Renal cortex interstitium (tissue), 11 donors: ENCODE measurements at regions not wholly inside any gene's neighbourhood (a gene's known extent, or its start where the extent isn't known, plus 50 kb on each side); places are given as distances from the start of the nearest gene placed in this dataset.
"Not testable (repeated sequence)": the region's sequence is repeated elsewhere in the genome, so short reads cannot be mapped to it uniquely, and the experiment has no call there.

ENCODE experiments used
- DNase-seq, 11 donors: peaks; one replicate each; pipeline ENCODE4 v3.0.0-alpha.2; 2013; ENCODE audit warnings: low read depth in 9 of 11, low spot score in 4 of 11; ENCODE audit errors: extremely low read depth in 1 of 11

GRCh38 chr18:62629031-62629430 is 86.3 kb upstream of the PHLPP1 start:
- no peak for DNase-seq

- DNase-seq, result no peak
These were observed 84.2 kb upstream of the PHLPP1 start for GRCh38 chr18:62631173-62631572.

DNA sequence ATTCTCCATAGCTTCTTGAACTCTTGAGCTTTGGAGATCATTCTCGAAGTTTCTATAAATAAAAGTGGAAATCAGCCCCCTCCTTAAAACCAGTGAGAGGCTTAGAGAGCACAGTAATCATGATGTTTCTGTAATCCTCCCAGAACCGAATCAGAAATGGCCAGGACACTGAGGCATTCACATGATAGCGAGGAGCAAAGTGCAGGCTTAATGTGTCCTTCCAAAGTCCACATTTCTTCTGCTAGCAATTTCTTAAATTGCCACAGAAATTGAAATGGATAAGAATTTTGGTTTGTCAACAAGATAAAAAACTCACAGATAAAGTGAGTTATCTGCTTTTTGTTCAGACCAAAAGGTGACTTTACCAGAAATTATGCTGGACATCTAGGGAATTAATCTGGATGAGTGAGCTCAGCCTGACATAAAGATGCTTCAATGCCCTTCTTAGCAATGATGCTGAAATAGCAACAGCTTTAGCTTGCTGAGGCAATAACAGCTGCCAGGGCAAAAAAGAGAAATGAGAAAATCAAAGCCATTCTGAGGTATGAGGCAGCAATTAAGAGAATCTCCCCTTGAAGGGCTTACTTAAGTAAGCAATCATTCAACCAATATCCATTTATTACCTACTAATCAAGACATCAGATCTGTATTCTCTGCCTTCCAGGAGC is 82.4 kb upstream of the PHLPP1 start:
- DNase-seq, result no peak

GRCh38 chr18:62634458-62634857 is 80.9 kb upstream of the PHLPP1 start:
- no peak for DNase-seq

DNA sequence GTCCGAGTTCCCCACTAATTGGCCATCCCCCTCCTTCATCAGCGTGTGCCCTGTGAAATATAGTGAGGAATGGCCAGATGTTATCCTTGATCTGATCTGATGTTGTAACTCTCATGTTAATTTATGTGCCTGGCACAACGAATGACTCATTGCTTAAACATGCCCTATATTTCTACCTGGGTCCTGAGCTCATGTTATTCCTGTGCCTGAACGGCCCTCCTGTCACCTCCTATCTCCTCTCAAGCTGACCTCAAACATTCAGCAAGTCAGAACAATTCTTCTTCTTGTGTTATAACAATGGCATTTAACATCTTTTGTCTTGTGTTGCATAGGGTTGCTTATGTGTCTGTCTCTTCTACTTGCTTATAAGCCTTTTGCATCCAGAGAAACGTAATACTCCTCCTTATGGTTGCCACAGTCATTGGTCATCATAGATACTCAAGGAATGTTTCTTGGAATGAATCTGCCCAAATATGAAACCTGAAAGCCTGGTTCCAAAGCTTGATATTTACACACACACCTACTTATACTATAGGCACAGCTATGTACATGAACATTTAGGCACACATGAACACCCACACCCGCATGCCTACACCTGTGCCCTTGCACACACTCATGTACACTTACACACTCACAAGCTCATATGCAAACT is 80.2 kb upstream of the PHLPP1 start:
- DNase-seq, result no peak

- DNase-seq, result no peak
These were observed 77.9 kb upstream of the PHLPP1 start for GRCh38 chr18:62637403-62637802.

DNA sequence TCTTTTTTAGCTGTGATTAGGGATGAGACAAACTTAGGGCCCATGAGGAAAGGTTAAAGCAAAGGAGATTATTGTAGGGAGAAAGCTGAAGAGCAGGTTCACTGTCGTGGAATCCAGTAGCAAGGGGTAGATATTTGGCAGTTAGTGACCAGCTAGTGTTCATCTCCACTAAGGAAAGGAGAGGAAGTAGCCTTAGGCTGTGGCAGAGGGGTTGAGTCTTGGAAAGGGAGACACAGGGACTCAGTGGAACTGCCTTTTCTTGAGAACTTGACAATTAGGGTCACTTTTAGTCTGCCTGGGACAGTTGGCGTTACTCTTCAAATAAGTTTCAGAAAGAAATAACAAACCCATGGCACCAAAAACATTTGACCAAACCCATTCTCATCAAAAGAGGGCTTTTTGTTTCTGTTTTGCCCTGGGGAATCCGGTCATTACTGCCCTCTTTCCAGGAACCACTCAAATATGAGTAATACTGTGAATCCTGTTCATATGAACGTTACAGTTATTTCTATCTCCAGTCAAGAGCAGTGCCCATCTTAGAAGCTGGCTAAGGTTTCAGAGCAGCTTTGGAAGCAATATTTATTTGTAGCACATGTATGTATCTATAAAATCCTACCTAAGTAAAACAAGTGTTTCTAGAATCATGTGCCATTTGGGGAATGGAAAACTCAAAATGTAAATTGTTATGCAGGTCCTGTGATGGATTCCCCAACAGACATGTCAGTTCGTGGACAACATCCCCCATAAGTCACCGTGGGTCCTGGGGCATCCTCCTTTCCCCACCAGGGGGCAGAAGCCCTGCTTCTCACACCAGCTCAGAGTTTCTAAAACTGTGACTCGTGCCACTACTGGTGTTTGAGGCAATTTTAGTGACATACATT is 77.3 kb upstream of the PHLPP1 start:
- no peak for DNase-seq

GRCh38 chr18:62643181-62643580 is 72.2 kb upstream of the PHLPP1 start:
- DNase-seq, result no peak

DNA sequence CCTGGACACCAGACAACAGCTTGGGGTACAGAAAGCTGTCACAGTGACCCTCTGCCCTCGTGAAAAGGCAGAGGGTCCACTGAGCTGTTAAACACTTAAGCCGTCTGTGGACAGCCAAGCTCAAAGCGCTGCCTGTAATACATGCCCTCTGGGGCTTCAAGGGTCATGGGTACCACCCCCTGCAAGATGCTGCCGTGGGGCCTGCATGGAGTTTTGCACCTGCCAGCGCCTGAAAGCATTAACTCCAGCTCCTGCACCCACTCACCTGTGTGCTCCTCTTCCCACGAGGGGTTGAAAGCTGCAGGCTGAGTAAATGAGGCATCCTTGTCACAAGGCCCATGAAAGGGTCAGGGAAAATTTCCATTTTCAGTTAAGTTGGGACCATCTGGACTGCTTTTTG is 70.6 kb upstream of the PHLPP1 start:
- DNase-seq, result no peak

- DNase-seq, result no peak
These were observed 68.2 kb upstream of the PHLPP1 start for GRCh38 chr18:62647179-62647578.

DNA sequence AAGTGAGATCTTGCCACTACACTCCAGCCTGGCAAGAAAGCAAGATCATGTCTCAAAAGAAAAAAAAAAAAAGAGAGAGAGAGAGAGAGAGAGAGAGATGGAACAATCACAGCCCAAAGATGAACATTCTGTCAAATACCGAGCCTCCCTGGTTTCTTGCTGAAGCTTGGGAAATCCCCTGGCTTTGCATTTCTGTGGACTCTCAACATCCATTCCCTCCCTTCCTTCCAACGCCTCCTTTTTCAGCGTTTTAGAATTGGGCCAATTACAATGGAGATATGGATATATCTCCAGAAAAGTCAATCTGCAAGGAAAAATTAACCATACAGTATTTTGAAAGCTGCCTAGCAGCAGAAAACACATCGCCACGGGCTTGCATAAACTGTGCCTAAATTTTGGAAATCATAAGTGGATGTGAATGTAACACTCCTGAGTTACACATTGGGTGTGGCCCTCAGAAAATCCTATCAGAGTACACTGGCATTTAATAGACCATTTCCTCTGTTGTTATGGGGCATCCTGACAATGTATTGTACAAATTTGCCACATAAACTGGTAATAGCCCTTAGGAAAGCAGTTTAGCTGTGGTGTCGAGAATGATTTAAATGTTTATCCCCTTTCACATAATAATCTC is 67.2 kb upstream of the PHLPP1 start:
- DNase-seq, result no peak

GRCh38 chr18:62651276-62652056 is 63.9 kb upstream of the PHLPP1 start:
- no peak for DNase-seq

DNA sequence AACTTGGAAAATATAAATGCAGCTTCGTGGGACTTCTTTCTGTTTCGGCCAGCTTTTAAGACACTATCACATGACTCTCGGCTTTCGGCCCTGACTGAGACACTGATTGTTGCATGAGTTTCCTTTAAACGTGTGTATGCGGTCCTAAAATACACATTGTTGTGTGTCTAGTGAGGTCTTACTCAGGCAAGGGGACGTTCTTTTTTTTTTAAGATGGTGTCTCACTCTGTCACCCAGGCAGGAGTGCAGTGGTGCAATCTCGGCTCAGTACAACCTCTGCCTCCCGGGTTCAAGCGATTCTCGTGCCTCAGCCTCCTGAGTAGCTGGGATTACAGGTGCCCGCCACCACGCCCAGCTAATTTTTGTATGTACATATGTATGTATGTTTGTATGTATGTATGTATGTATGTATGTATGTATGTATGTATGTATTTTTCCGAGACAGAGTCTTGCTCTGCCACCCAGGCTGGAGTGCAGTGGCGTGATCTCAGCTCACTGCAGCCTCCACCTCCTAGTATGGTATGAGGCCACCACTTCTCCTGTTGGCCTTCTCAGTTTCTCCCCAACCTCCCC is 63.2 kb upstream of the PHLPP1 start:
- not testable (repeated sequence) for DNase-seq

DNA sequence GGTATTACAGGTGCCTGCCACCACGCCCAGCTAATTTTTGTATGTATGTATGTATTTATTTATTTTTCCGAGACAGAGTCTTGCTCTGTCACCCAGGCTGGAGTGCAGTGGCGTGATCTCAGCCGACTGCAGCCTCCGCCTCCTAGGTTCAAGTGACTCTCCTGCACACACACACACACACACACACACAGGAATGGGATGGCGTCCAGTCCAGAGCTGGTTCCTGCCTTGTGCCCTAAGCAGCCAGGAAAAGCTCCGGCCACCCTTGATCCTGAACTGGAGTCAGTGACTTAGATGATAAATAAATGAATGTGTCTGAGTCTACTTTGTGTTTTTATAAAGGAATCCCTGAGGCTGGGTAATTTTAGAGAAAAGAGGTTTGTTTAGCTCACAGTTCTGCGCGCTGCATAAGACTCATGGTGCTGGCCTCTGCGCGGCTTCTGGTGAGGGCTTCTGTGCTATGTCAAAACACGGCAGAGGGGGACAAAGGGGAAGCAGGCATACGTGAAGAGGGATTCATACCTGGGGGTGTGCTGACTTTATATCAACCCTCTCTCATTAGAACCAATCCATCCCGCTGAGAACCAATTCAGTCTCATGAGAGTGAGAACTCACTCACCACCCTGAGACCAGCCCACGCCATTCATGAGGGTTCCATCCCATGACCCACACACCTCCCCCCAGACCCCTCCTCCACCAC is 59.7 kb upstream of the PHLPP1 start:
- DNase-seq, result no peak

DNA sequence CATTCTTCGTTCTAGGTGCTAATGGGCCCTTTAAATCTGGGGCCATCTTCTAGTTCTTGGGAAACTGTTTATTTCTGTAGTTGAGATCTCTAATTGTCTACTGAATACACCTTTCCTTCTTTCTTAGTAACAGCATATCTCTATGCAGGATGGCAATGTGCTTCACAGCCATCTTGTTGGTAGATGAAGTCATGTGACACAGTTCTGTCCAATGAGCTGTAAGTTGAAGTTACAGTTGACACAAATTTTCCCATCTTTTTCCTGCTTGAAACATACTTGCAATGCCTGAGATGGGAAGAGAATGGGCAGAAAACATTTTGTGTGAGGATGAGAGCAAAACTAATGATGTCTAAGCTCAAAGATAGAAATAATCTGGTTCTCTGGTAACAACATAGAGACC is 57.3 kb upstream of the PHLPP1 start:
- no peak for DNase-seq

GRCh38 chr18:62659698-62660097 is 55.6 kb upstream of the PHLPP1 start:
- DNase-seq, result no peak

DNA sequence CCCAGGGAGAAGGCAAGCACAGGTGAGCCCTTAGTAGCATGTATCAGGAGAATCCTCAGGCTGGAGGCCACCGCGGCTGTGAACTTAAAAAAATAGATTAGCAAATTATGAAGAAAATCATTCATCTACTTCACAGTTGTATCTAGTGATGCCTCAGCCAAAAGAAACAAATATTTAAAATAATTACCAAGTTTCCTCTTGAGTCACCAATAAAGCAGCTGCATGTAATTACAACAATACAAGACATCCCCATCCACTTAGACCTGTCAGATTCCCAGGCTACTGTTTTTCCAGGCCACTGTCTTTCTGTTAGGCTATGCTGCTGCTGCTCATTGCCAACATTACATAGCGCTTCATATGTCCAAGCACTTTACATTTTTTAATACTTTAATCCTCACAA is 54.6 kb upstream of the PHLPP1 start:
- DNase-seq, result no peak

DNA sequence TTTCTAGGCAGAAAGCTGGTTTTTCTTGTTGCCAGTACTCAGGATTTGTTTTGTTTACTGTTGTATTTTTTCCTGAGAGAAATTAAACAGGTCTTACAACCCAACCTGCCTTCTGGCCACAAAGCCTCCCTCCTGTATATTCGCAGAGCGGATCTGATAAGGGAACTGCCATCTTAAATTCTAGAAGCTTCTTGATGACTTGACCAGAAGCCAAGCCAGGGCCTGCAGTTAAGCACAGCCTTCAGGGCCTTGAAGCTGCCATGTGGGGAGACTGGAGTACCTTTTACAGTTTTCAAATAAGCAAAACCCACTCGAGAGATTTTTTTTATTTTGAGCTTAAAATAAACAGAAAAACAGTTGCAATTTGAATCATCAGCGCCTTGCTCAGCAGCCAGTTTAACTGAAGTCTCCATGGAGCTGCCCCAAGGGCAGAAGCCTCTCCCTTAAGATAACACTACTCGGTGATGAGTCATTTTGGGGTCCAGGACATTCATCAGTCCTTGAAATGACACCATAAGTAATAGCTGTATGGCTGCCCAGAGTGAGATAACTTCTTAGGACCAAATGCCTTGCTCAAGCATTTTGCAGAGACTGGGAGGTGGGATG is 51.5 kb upstream of the PHLPP1 start:
- DNase-seq, result peak in 1 of 11 donors; percentile 19
